NCI-H1694 treated with DMSO at 0.1 percent for 48 hours (cell line): ENCODE measurements at regions not wholly inside any gene's neighbourhood (a gene's known extent, or its start where the extent isn't known, plus 50 kb on each side); places are given as distances from the start of the nearest gene placed in this dataset.

Experiments used
- DNase-seq: peaks from one replicate; lab custom pipeline; 2025; lab: John Stamatoyannopoulos, UW

DNA sequence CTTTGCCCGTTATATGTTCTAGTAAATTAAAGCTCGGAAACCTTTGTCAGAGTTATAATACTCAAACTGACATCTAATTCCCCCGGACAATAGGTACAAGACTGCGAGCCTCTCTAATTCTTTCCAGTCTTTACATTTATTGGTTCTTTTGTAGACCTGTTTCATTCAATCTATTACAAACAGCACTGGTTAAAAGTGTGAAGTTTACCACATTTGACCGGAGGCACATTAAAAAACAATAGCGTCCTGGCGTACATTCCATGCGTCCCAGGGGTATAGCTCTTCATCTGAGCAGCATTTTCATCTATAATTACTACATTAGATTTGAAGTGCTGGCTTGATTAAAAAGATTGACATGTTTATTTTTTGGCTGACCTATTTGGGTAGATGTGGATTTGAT is 49.9 kb upstream of the TENM3 start:
- no peak for DNase-seq
